GM21390 (cell line): ENCODE measurements at regions not wholly inside any gene's neighbourhood (a gene's known extent, or its start where the extent isn't known, plus 50 kb on each side); places are given as distances from the start of the nearest gene placed in this dataset.
A peak's percentile ranks its signal among the peaks of the same experiment; 100 is the strongest.
"Not testable (repeated sequence)": the region's sequence is repeated elsewhere in the genome, so short reads cannot be mapped to it uniquely, and the experiment has no call there.

Experiments used
- ATAC-seq: cut with Tn5 transposase; IDR thresholded peaks from one replicate; pipeline ENCODE4 v1.9.1; 2021; ENCODE audit not compliant: unreplicated experiment

- ATAC-seq = not testable (repeated sequence)
These were observed 1104.1 kb downstream of the RPIA start for GRCh38 chr2:89795530-89795929.

- ATAC-seq = no peak
These were observed 1106.0 kb downstream of the RPIA start for GRCh38 chr2:89797320-89798038.

- not testable (repeated sequence) for ATAC-seq
These were observed 1109.7 kb downstream of the RPIA start for GRCh38 chr2:89801207-89801606.

- not testable (repeated sequence) for ATAC-seq
These were observed 1114.9 kb downstream of the RPIA start for GRCh38 chr2:89806363-89806762.

GRCh38 chr2:89811295-89811694 lies 1119.8 kb downstream of the RPIA start:
- ATAC-seq = no peak

GRCh38 chr2:89811910-89812309 lies 1120.4 kb downstream of the RPIA start:
- ATAC-seq = not testable (repeated sequence)

- ATAC-seq = not testable (repeated sequence)
These were observed 1122.9 kb downstream of the RPIA start for GRCh38 chr2:89814359-89814758.

GRCh38 chr2:89818873-89819272 lies 1127.4 kb downstream of the RPIA start:
- ATAC-seq = no peak

GRCh38 chr2:89819809-89820208 lies 1128.3 kb downstream of the RPIA start:
- no peak for ATAC-seq

- no peak for ATAC-seq
These were observed 1128.8 kb downstream of the RPIA start for GRCh38 chr2:89820248-89820647.

GRCh38 chr2:89821455-89821945 lies 1130.0 kb downstream of the RPIA start:
- ATAC-seq = no peak

GRCh38 chr2:89822342-89822741 lies 1130.9 kb downstream of the RPIA start:
- not testable (repeated sequence) for ATAC-seq

- no peak for ATAC-seq
These were observed 1132.1 kb downstream of the RPIA start for GRCh38 chr2:89823556-89823955.

GRCh38 chr2:89825034-89825433 lies 1133.6 kb downstream of the RPIA start:
- ATAC-seq = no peak

- not testable (repeated sequence) for ATAC-seq
These were observed 1135.3 kb downstream of the RPIA start for GRCh38 chr2:89826741-89827140.

- not testable (repeated sequence) for ATAC-seq
These were observed 1136.4 kb downstream of the RPIA start for GRCh38 chr2:89827829-89828228.

- not testable (repeated sequence) for ATAC-seq
These were observed 1136.9 kb downstream of the RPIA start for GRCh38 chr2:89828416-89828815.

GRCh38 chr2:89828961-89829631 lies 1137.6 kb downstream of the RPIA start:
- ATAC-seq = not testable (repeated sequence)

- no peak for ATAC-seq
These were observed 1138.4 kb downstream of the RPIA start for GRCh38 chr2:89829828-89830227.

- ATAC-seq = peak; percentile 45
These were observed 1139.1 kb downstream of the RPIA start for GRCh38 chr2:89830341-89831218.
